Lung (tissue), 1 donor: ENCODE measurements at regions not wholly inside any gene's neighbourhood (a gene's known extent, or its start where the extent isn't known, plus 50 kb on each side); places are given as distances from the start of the nearest gene placed in this dataset. TPM values are rescaled to one million over a fixed set of nuclear protein-coding genes. Genes with fewer than 3 reads are reported as not detected.

Experiments used
- small RNA-seq: library from RNA; depleted of rRNA; stranded (forward); fragments of <200 nt; gene quantifications from one replicate; pipeline ENCODE3, GENCODE V24; 2014; ENCODE audit warnings: low replicate concordance

Small RNA genes lying in the stretch of these regions (small RNA-seq; reads per million reads assigned to genes)
- not detected for gene RNU6-184P
